H9 (cell line): ENCODE measurements at regions not wholly inside any gene's neighbourhood (a gene's known extent, or its start where the extent isn't known, plus 50 kb on each side); places are given as distances from the start of the nearest gene placed in this dataset.

Experiments used
- DNase-seq: peaks from one replicate; pipeline ENCODE4 v3.0.0-alpha.2; 2017
- H2AFZ ChIP-seq: one replicate; pipeline ENCODE4 v1.6.1; 2013; ENCODE audit warnings: mild to moderate bottlenecking, low read length, control low read depth, moderate library complexity
- H2AK5ac ChIP-seq: 2 replicates; pipeline ENCODE4 v1.6.1; 2013; ENCODE audit warnings: low read length, control low read depth, mixed read lengths; ENCODE audit not compliant: insufficient read length
- H2BK120ac ChIP-seq: one replicate; pipeline ENCODE4 v1.6.1; 2013; ENCODE audit warnings: low read depth, mild to moderate bottlenecking, low read length, control low read depth, inconsistent platforms; ENCODE audit not compliant: poor library complexity, severe bottlenecking
- H2BK12ac ChIP-seq: 2 replicates; pipeline ENCODE4 v1.6.1; 2013; ENCODE audit warnings: low read length, control low read depth, mixed read lengths, low read depth; ENCODE audit not compliant: insufficient read length
- H2BK15ac ChIP-seq: 2 replicates; pipeline ENCODE4 v1.6.1; 2013; ENCODE audit warnings: low read depth, low read length, control low read depth
- H2BK20ac ChIP-seq: one replicate; pipeline ENCODE4 v1.6.1; 2013; ENCODE audit warnings: low read depth, mild to moderate bottlenecking, low read length, control low read depth, inconsistent platforms; ENCODE audit not compliant: poor library complexity, severe bottlenecking
- H2BK5ac ChIP-seq: 2 replicates; pipeline ENCODE4 v1.6.1; 2013; ENCODE audit warnings: low read length, control low read depth, mixed read lengths; ENCODE audit not compliant: insufficient read length
- H3K14ac ChIP-seq: 2 replicates; pipeline ENCODE4 v1.6.1; 2013; ENCODE audit warnings: low read length, control low read depth; ENCODE audit not compliant: insufficient read depth
- H3K18ac ChIP-seq: 2 replicates; pipeline ENCODE4 v1.6.1; 2013; ENCODE audit warnings: low read depth, mild to moderate bottlenecking, mixed read lengths, low read length, control low read depth; ENCODE audit not compliant: insufficient read length
- H3K23ac ChIP-seq: 2 replicates; pipeline ENCODE4 v1.6.1; 2013; ENCODE audit warnings: low read length, control low read depth, mixed read lengths, low read depth; ENCODE audit not compliant: insufficient read length
- H3K23me2 ChIP-seq: 2 replicates; pipeline ENCODE4 v1.6.1; 2013; ENCODE audit warnings: low read depth, mild to moderate bottlenecking, mixed read lengths, low read length, control low read depth; ENCODE audit not compliant: insufficient read length, poor library complexity, severe bottlenecking
- H3K27ac ChIP-seq: 2 replicates; pipeline ENCODE4 v1.5.1; 2013; ENCODE audit warnings: low read length, control low read depth, mixed read lengths, low read depth; ENCODE audit not compliant: insufficient read length
- H3K27me3 ChIP-seq: 2 replicates; pipeline ENCODE4 v1.6.1; 2013; ENCODE audit warnings: low read length, control low read depth, inconsistent platforms; ENCODE audit not compliant: insufficient read depth
- H3K4ac ChIP-seq: 2 replicates; pipeline ENCODE4 v1.6.1; 2013; ENCODE audit warnings: low read depth, mild to moderate bottlenecking, control low read depth, inconsistent platforms, low read length, moderate library complexity
- H3K4me1 ChIP-seq: 2 replicates; pipeline ENCODE4 v1.6.1; 2013; ENCODE audit warnings: low read length, control low read depth, inconsistent platforms; ENCODE audit not compliant: insufficient read depth
- H3K4me2 ChIP-seq: 2 replicates; pipeline ENCODE4 v1.6.1; 2013; ENCODE audit warnings: low read length, control low read depth, mixed read lengths; ENCODE audit not compliant: insufficient read length, insufficient read depth
- H3K56ac ChIP-seq: 2 replicates; pipeline ENCODE4 v1.6.1; 2013; ENCODE audit warnings: low read depth, mild to moderate bottlenecking, mixed read lengths, low read length, control low read depth; ENCODE audit not compliant: insufficient read length
- H3K79me1 ChIP-seq: 2 replicates; pipeline ENCODE4 v1.6.1; 2013; ENCODE audit warnings: low read depth, mild to moderate bottlenecking, moderate library complexity, low read length, control low read depth, inconsistent platforms; ENCODE audit not compliant: insufficient read depth, poor library complexity, severe bottlenecking
- H3K79me2 ChIP-seq: 2 replicates; pipeline ENCODE4 v1.6.1; 2013; ENCODE audit warnings: low read length, control low read depth, inconsistent platforms; ENCODE audit not compliant: insufficient read depth
- H3K9ac ChIP-seq: 2 replicates; pipeline ENCODE4 v1.6.1; 2013; ENCODE audit warnings: low read length, control low read depth, mixed read lengths; ENCODE audit not compliant: insufficient read length; ENCODE audit errors: extremely low read depth
- H3K9me3 ChIP-seq: one replicate; pipeline ENCODE4 v1.6.1; 2013; ENCODE audit warnings: low read depth, low read length, inconsistent platforms; ENCODE audit not compliant: control insufficient read depth
- H3T11ph ChIP-seq: one replicate; pipeline ENCODE4 v1.6.1; 2013; ENCODE audit warnings: mild to moderate bottlenecking, low read length, control low read depth, inconsistent platforms
- H4K20me1 ChIP-seq: one replicate; pipeline ENCODE4 v1.6.1; 2013; ENCODE audit not compliant: control insufficient read depth, insufficient read length, insufficient read depth
- H4K5ac ChIP-seq: 2 replicates; pipeline ENCODE4 v1.6.1; 2013; ENCODE audit warnings: low read depth, mild to moderate bottlenecking, mixed read lengths, low read length, control low read depth; ENCODE audit not compliant: insufficient read length
- H4K8ac ChIP-seq: replicated peaks from 2 replicates; pipeline ENCODE4 v1.6.1; 2013; ENCODE audit warnings: low read length, control low read depth, mixed read lengths, low read depth; ENCODE audit not compliant: insufficient read length
- H4K91ac ChIP-seq: 2 replicates; pipeline ENCODE4 v1.6.1; 2013; ENCODE audit warnings: low read depth, mild to moderate bottlenecking, moderate library complexity, mixed read lengths, low read length, control low read depth; ENCODE audit not compliant: insufficient read length
- H3K27ac Mint-ChIP-seq, 3 experiments: 2 replicates in 2 of 3; 3 replicates in 1 of 3; pipeline ENCODE4 v1.8.0; 2020 to 2021; ENCODE audit warnings: mixed read lengths in 3 of 3, mild to moderate bottlenecking in 1 of 3, moderate library complexity in 1 of 3
- H3K27me3 Mint-ChIP-seq: 2 replicates; pipeline ENCODE4 v1.8.0; 2021; ENCODE audit warnings: low read depth, mild to moderate bottlenecking, moderate library complexity, mixed read lengths
- H3K36me3 Mint-ChIP-seq, 3 experiments: 2 replicates in 2 of 3; 3 replicates in 1 of 3; pipeline ENCODE4 v1.8.0; 2020 to 2021; ENCODE audit warnings: low read depth in 3 of 3, mixed read lengths in 3 of 3; ENCODE audit not compliant: insufficient read depth in 1 of 3
- H3K4me1 Mint-ChIP-seq, 2 experiments: 2 replicates each; pipeline ENCODE4 v1.8.0; 2020; ENCODE audit warnings: mixed read lengths in 2 of 2
- H3K4me3 Mint-ChIP-seq, 2 experiments: 2 replicates in 1 of 2; 3 replicates in 1 of 2; pipeline ENCODE4 v1.8.0; 2020 to 2021; ENCODE audit warnings: mild to moderate bottlenecking in 2 of 2, mixed read lengths in 2 of 2, moderate library complexity in 1 of 2
- H3K9me3 Mint-ChIP-seq, 2 experiments: 2 replicates in 1 of 2; 3 replicates in 1 of 2; pipeline ENCODE4 v1.8.0; 2020; ENCODE audit warnings: mild to moderate bottlenecking in 2 of 2, mixed read lengths in 2 of 2, moderate library complexity in 1 of 2
- CTCF ChIP-seq: fragments of 200-600 bp; sonication (generic); conservative IDR thresholded peaks from 3 replicates; pipeline ENCODE4 v1.8.0; 2021; ENCODE audit warnings: antibody characterized with exemption, mild to moderate bottlenecking
- WGBS: extraction: QIAGEN DNeasy Blood & Tissue Kit; methylation state at CpG from one replicate; pipeline ENCODE4 v1.1.7; 2013; ENCODE audit warnings: missing lambda C conversion rate, low lambda C conversion rate, mixed read lengths; ENCODE audit not compliant: insufficient read length; ENCODE audit errors: extremely low coverage; 5-methylcytosine and 5-hydroxymethylcytosine counted together

- no peak overlapping the region for H3K9ac ChIP-seq
- no peak for DNase-seq
- no peak overlapping the region for H2AFZ ChIP-seq
- H3K4ac ChIP-seq: no peak overlapping the region
- no peak overlapping the region for H3K4me3 Mint-ChIP-seq
- TF ChIP-seq CTCF: no peak
- H2AK5ac ChIP-seq: no peak overlapping the region
- H4K91ac ChIP-seq: no peak overlapping the region
- no peak overlapping the region for H3K4me2 ChIP-seq
- H3K27me3 ChIP-seq: no peaks in the 10 kb centered on the region
- H3K9me3 Mint-ChIP-seq: no peaks in the 10 kb centered on the region
- H2BK15ac ChIP-seq: no peak overlapping the region
- no CpG with 5 or more reads among the region's 1 CpG for WGBS
- H2BK12ac ChIP-seq: no peak overlapping the region
- H3K56ac ChIP-seq: no peak overlapping the region
- no peak overlapping the region for H3T11ph ChIP-seq
- no peak overlapping the region for H4K8ac ChIP-seq
- H3K14ac ChIP-seq: no peak overlapping the region
- H2BK5ac ChIP-seq: no peak overlapping the region
- H3K27ac ChIP-seq: no peak overlapping the region
- no peaks in the 10 kb centered on the region for H3K27me3 Mint-ChIP-seq
- H3K18ac ChIP-seq: no peak overlapping the region
- H4K20me1 ChIP-seq: no peaks in the 10 kb centered on the region
- H4K5ac ChIP-seq: no peak overlapping the region
- H3K27ac Mint-ChIP-seq: no peak overlapping the region
- no peaks in the 10 kb centered on the region for H3K23me2 ChIP-seq
- no peaks in the 10 kb centered on the region for H3K79me2 ChIP-seq
- no peak overlapping the region for H2BK120ac ChIP-seq
- H3K79me1 ChIP-seq: no peaks in the 10 kb centered on the region
- no peak overlapping the region for H2BK20ac ChIP-seq
- no peaks in the 10 kb centered on the region for H3K9me3 ChIP-seq
- H3K23ac ChIP-seq: no peak overlapping the region
- H3K36me3 Mint-ChIP-seq: no peaks in the 10 kb centered on the region
- no peaks in the 10 kb centered on the region for H3K4me1 ChIP-seq
- H3K4me1 Mint-ChIP-seq: peaks cover 3 to 13% of the 10 kb centered on the region in 2 experiments
Measured at GRCh38 chr2:194223218-194223617, 1433.8 kb upstream of the SLC39A10 start.
